ENCODE measurements at regions not wholly inside any gene's neighbourhood (a gene's known extent, or its start where the extent isn't known, plus 50 kb on each side); places are given as distances from the start of the nearest gene placed in this dataset.
"Not testable (repeated sequence)": the region's sequence is repeated elsewhere in the genome, so short reads cannot be mapped to it uniquely, and the experiment has no call there.

GRCh38 chr18:57881818-57882413, 78.8 kb upstream of the ATP8B1 start:
- DNase-seq (ENCODE audit: low read depth): peak; percentile 33

- DNase-seq (ENCODE audit: low read depth): not testable (repeated sequence)
Measured at GRCh38 chr18:57879924-57880323, 76.8 kb upstream of the ATP8B1 start.

GRCh38 chr18:57869221-57869620, 66.1 kb upstream of the ATP8B1 start:
- no peak for DNase-seq (ENCODE audit: low read depth)

GRCh38 chr18:57866355-57866754, 63.2 kb upstream of the ATP8B1 start:
- no peak for DNase-seq (ENCODE audit: low read depth)

GRCh38 chr18:57864615-57865121, 61.6 kb upstream of the ATP8B1 start:
- no peak for DNase-seq (ENCODE audit: low read depth)

GRCh38 chr18:57863706-57864105, 60.6 kb upstream of the ATP8B1 start:
- no peak for DNase-seq (ENCODE audit: low read depth)

GRCh38 chr18:57859314-57859713, 56.2 kb upstream of the ATP8B1 start:
- DNase-seq (ENCODE audit: low read depth): no peak

- DNase-seq (ENCODE audit: low read depth): no peak
Measured at GRCh38 chr18:57856557-57857280, 53.6 kb upstream of the ATP8B1 start.

GRCh38 chr18:57856128-57856527, 53.0 kb upstream of the ATP8B1 start:
- DNase-seq (ENCODE audit: low read depth): no peak

- DNase-seq (ENCODE audit: low read depth): no peak
Measured at GRCh38 chr18:57855551-57855950, 52.4 kb upstream of the ATP8B1 start.

- no peak for DNase-seq (ENCODE audit: low read depth)
Measured at GRCh38 chr18:57854726-57855125, 51.6 kb upstream of the ATP8B1 start.

GRCh38 chr18:57853864-57854263, 50.7 kb upstream of the ATP8B1 start:
- no peak for DNase-seq (ENCODE audit: low read depth)

GRCh38 chr18:57853133-57853532, 50.0 kb upstream of the ATP8B1 start:
- no peak for DNase-seq (ENCODE audit: low read depth)

All from activated T-cell treated with anti-CD3 and anti-CD28 coated beads for 1 hour (primary cell).